ENCODE measurements at regions not wholly inside any gene's neighbourhood (a gene's known extent, or its start where the extent isn't known, plus 50 kb on each side); places are given as distances from the start of the nearest gene placed in this dataset.

GRCh38 chr10:31614611-31615010, 295.6 kb downstream of the ZEB1 start:
- in situ Hi-C loops (cut with HindIII; ENCODE audit: low pct_unique_long_range_greater_than_20kb, low sequenced_read_pairs), result no loop called here

GRCh38 chr10:31612082-31612481, 293.1 kb downstream of the ZEB1 start:
- POLR2A ChIA-PET, result no interaction called here
- in situ Hi-C loops (cut with HindIII; ENCODE audit: low pct_unique_long_range_greater_than_20kb, low sequenced_read_pairs) (no loop called here), intact Hi-C loops (cut with micrococcal nuclease; ENCODE audit: unreplicated experiment) (no loop called here)
- TF ChIP-seq TCF7L2 (IDR thresholded peaks at IDR 0.05; ENCODE audit: low read depth, low read length) (no peak), CTCF (IDR thresholded peaks at IDR 0.05) (no peak), POLR2AphosphoS5 (IDR thresholded peaks at IDR 0.05; ENCODE audit: low read depth, low read length) (no peak), REST (IDR thresholded peaks at IDR 0.05; ENCODE audit: insufficient read depth in 1 of 2, low read depth in 2 of 2, low read length in 1 of 2) (no peak), SIN3A (IDR thresholded peaks at IDR 0.05; ENCODE audit: borderline replicate concordance, insufficient read depth, low read depth, low read length) (no peak)
- H3K36me3 ChIP-seq (ENCODE audit: control insufficient read depth, insufficient read depth, low read length), result no peaks in the 10 kb centered on the region
- no peaks in the 10 kb centered on the region for H3K27me3 ChIP-seq (ENCODE audit: control insufficient read depth, insufficient read depth, low read length)
- no TSS peak for BruUV-seq (replicated peaks)
- CTCF ChIA-PET, result no interaction called here
- no peaks in the 10 kb centered on the region for H3K4me1 ChIP-seq (ENCODE audit: control insufficient read depth, insufficient read depth, low read length)
- no peak overlapping the region for H3K27ac ChIP-seq (ENCODE audit: low read length)
- DNase-seq (ENCODE audit: low read depth, low spot score), result no peak
- no peaks in the 10 kb centered on the region for H3K9me3 ChIP-seq (ENCODE audit: control insufficient read depth, insufficient read depth, low read depth, low read length)
- no peak overlapping the region for H3K4me3 ChIP-seq (ENCODE audit: low read depth in 2 of 2, low read length in 2 of 2)
- no peak for ATAC-seq

More at GRCh38 chr10:31614611-31615010, 295.6 kb downstream of the ZEB1 start:
- no TSS peak for BruUV-seq (replicated peaks)
- ChIA-PET CTCF (no interaction called here), POLR2A (no interaction called here)
- no peak for DNase-seq (ENCODE audit: low read depth, low spot score)
- H3K27me3 ChIP-seq (ENCODE audit: control insufficient read depth, insufficient read depth, low read length), result no peaks in the 10 kb centered on the region
- no peak overlapping the region for H3K27ac ChIP-seq (ENCODE audit: low read length)
- no peaks in the 10 kb centered on the region for H3K9me3 ChIP-seq (ENCODE audit: control insufficient read depth, insufficient read depth, low read depth, low read length)
- no peak for ATAC-seq
- H3K4me1 ChIP-seq (ENCODE audit: control insufficient read depth, insufficient read depth, low read length), result no peaks in the 10 kb centered on the region
- no peaks in the 10 kb centered on the region for H3K36me3 ChIP-seq (ENCODE audit: control insufficient read depth, insufficient read depth, low read length)
- H3K4me3 ChIP-seq (ENCODE audit: low read depth in 2 of 2, low read length in 2 of 2), result no peak overlapping the region
- no peak for TF ChIP-seq CTCF (IDR thresholded peaks at IDR 0.05)
- TF ChIP-seq SIN3A (IDR thresholded peaks at IDR 0.05; ENCODE audit: borderline replicate concordance, insufficient read depth, low read depth, low read length), result no peak
- no peak for TF ChIP-seq TCF7L2 (IDR thresholded peaks at IDR 0.05; ENCODE audit: low read depth, low read length)
- intact Hi-C loops (cut with micrococcal nuclease; ENCODE audit: unreplicated experiment), result no loop called here
